ENCODE measurements at regions not wholly inside any gene's neighbourhood (a gene's known extent, or its start where the extent isn't known, plus 50 kb on each side); places are given as distances from the start of the nearest gene placed in this dataset.
A peak's percentile ranks its signal among the peaks of the same experiment; 100 is the strongest.

DNA sequence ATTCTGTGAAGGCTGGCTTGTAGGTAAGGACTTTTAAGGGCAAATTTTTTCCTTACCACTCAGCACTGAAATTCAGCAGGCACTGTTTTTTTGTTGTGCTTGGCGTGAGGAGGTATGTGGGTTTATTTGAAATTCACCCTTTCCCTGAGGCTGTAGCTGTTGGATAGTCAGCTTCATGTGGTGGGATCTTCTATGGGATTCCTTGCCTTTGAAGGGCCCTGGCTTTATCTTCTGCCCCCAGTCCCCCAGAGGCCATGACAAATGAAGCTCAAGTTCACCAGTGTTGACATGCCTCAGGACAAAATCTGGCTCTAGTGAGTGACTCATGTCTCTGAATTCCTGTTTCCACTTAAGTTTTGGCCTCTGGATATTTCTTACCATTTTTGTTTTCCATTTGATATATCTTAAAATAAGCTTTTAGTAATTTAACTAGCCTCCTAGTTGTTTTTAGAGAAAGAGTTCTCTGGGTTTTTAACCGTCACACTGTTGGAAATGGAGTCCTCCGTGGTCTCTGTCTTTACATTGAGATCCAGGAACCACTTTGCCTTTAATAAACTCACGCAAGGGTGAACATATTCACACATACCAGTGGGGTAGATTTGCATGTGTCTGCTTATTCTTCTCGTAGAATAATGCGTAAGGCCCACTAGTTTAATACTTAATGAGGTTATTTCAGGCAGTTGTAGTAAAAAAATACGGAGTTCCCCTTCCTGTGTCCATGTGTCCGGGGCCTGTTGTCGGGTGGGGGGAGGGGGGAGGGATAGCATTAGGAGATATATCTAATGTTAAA, 211.1 kb upstream of the FAM98A start:
- H3K27ac ChIP-seq (ENCODE audit: low read depth, low read length) = peak overlapping the region; percentile 37
- peak overlapping the region; percentile 50 for H2AFZ ChIP-seq (ENCODE audit: low read depth, low read length)
- H4K20me1 ChIP-seq (ENCODE audit: insufficient read depth, low read length) = no peaks in the 10 kb centered on the region
- no peak overlapping the region for H3K4me3 ChIP-seq (ENCODE audit: insufficient read depth, low read depth, low read length)
- DNase-seq (ENCODE audit: low read depth) = peak; percentile 30
- Mint-ChIP-seq H3K27ac (ENCODE audit: unreplicated experiment) (no peak overlapping the region), H3K4me1 (ENCODE audit: low read depth, unreplicated experiment) (peaks cover 1% of the 10 kb centered on the region), H3K4me3 (ENCODE audit: unreplicated experiment) (no peak overlapping the region), H3K27me3 (ENCODE audit: low read depth, unreplicated experiment) (no peaks in the 10 kb centered on the region), H3K9me3 (ENCODE audit: unreplicated experiment) (no peaks in the 10 kb centered on the region), H3K36me3 (ENCODE audit: low read depth, unreplicated experiment) (no peaks in the 10 kb centered on the region)
- peak overlapping the region; percentile 33 for H3K4me2 ChIP-seq (ENCODE audit: low read length)
- TF ChIP-seq, protein P1, sequence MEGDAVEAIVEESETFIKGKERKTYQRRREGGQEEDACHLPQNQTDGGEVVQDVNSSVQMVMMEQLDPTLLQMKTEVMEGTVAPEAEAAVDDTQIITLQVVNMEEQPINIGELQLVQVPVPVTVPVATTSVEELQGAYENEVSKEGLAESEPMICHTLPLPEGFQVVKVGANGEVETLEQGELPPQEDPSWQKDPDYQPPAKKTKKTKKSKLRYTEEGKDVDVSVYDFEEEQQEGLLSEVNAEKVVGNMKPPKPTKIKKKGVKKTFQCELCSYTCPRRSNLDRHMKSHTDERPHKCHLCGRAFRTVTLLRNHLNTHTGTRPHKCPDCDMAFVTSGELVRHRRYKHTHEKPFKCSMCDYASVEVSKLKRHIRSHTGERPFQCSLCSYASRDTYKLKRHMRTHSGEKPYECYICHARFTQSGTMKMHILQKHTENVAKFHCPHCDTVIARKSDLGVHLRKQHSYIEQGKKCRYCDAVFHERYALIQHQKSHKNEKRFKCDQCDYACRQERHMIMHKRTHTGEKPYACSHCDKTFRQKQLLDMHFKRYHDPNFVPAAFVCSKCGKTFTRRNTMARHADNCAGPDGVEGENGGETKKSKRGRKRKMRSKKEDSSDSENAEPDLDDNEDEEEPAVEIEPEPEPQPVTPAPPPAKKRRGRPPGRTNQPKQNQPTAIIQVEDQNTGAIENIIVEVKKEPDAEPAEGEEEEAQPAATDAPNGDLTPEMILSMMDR (IDR thresholded peaks at IDR 0.05; ENCODE audit: insufficient read depth, low read depth, low read length) = no peak
- TF ChIP-seq EZH2 (IDR thresholded peaks at IDR 0.05; ENCODE audit: insufficient read depth, low read length) = no peak
- no peaks in the 10 kb centered on the region for H3K9me3 ChIP-seq (ENCODE audit: insufficient read depth, low read depth, low read length)
- FAIRE-seq = no peak
- H3K36me3 ChIP-seq (ENCODE audit: insufficient read depth, low read length) = no peaks in the 10 kb centered on the region
- H3K4me1 ChIP-seq (ENCODE audit: insufficient read depth, low read length) = no peaks in the 10 kb centered on the region
- H3K9ac ChIP-seq (ENCODE audit: low read length) = no peak overlapping the region
- no peaks in the 10 kb centered on the region for H3K27me3 ChIP-seq (ENCODE audit: insufficient read depth, low read length)
- H3K79me2 ChIP-seq (ENCODE audit: insufficient read depth, low read length) = no peaks in the 10 kb centered on the region

DNA sequence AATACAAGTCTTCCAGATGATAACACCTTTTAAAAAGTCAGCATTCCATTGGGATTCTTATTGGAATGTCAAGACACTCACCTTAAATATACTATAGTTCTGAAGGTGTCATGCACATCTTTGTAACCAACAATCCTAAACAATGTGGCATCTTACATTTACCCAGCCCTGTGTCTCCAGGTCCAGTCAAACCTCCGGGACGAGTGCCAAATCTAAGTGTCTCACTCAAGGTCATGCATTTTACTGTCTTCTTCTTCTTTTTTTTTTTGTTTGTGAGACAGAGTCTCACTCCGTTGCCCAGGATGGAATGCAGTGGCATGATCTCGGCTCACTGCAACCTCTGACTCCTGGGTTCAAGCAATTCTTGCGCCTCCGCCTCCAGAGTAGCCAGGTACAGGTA, 206.9 kb upstream of the FAM98A start:
- Mint-ChIP-seq H3K9me3 (ENCODE audit: unreplicated experiment) (no peaks in the 10 kb centered on the region), H3K4me3 (ENCODE audit: unreplicated experiment) (no peak overlapping the region), H3K27me3 (ENCODE audit: low read depth, unreplicated experiment) (peaks cover 1% of the 10 kb centered on the region), H3K4me1 (ENCODE audit: low read depth, unreplicated experiment) (no peaks in the 10 kb centered on the region), H3K27ac (ENCODE audit: unreplicated experiment) (no peak overlapping the region), H3K36me3 (ENCODE audit: low read depth, unreplicated experiment) (no peaks in the 10 kb centered on the region)
- DNase-seq (ENCODE audit: low read depth) = no peak
- FAIRE-seq = no peak
- H3K79me2 ChIP-seq (ENCODE audit: insufficient read depth, low read length) = no peaks in the 10 kb centered on the region
- no peaks in the 10 kb centered on the region for H4K20me1 ChIP-seq (ENCODE audit: insufficient read depth, low read length)
- no peak overlapping the region for H3K4me2 ChIP-seq (ENCODE audit: low read length)
- H3K9me3 ChIP-seq (ENCODE audit: insufficient read depth, low read depth, low read length) = no peaks in the 10 kb centered on the region
- no peaks in the 10 kb centered on the region for H3K4me1 ChIP-seq (ENCODE audit: insufficient read depth, low read length)
- no peaks in the 10 kb centered on the region for H3K36me3 ChIP-seq (ENCODE audit: insufficient read depth, low read length)
- no peak overlapping the region for H3K4me3 ChIP-seq (ENCODE audit: insufficient read depth, low read depth, low read length)
- no peaks in the 10 kb centered on the region for H3K27me3 ChIP-seq (ENCODE audit: insufficient read depth, low read length)
- no peak overlapping the region for H3K9ac ChIP-seq (ENCODE audit: low read length)
- H2AFZ ChIP-seq (ENCODE audit: low read depth, low read length) = no peak overlapping the region
- no peak overlapping the region for H3K27ac ChIP-seq (ENCODE audit: low read depth, low read length)
- TF ChIP-seq, protein P1 (IDR thresholded peaks at IDR 0.05; ENCODE audit: insufficient read depth, low read depth, low read length) = no peak
- no peak for TF ChIP-seq EZH2 (IDR thresholded peaks at IDR 0.05; ENCODE audit: insufficient read depth, low read length)

DNA sequence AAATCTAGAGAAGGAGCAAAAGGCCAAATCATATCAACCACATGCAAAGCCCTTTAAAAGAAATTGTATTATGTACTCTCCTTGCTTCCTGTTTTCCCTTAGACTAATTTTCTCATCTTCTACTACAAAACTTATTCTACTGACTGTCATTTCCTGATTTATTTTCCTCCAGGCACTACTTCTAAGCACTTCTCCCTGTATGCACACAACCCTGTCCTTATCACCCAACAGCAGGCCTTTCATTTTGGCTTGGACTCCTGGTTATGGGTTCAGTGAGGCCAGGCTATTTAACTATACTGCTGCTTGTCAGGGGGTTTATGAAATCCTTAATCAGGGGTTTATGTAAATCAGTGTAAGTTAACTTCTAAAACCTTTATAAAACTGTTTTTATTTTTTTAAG, 205.1 kb upstream of the FAM98A start:
- no peak overlapping the region for H3K4me2 ChIP-seq (ENCODE audit: low read length)
- no peaks in the 10 kb centered on the region for H4K20me1 ChIP-seq (ENCODE audit: insufficient read depth, low read length)
- H3K79me2 ChIP-seq (ENCODE audit: insufficient read depth, low read length) = no peaks in the 10 kb centered on the region
- H3K9ac ChIP-seq (ENCODE audit: low read length) = no peak overlapping the region
- H3K27ac ChIP-seq (ENCODE audit: low read depth, low read length) = no peak overlapping the region
- H3K4me3 ChIP-seq (ENCODE audit: insufficient read depth, low read depth, low read length) = no peak overlapping the region
- Mint-ChIP-seq H3K4me1 (ENCODE audit: low read depth, unreplicated experiment) (no peaks in the 10 kb centered on the region), H3K36me3 (ENCODE audit: low read depth, unreplicated experiment) (no peaks in the 10 kb centered on the region), H3K27me3 (ENCODE audit: low read depth, unreplicated experiment) (peaks cover 1% of the 10 kb centered on the region), H3K27ac (ENCODE audit: unreplicated experiment) (no peak overlapping the region), H3K4me3 (ENCODE audit: unreplicated experiment) (no peak overlapping the region), H3K9me3 (ENCODE audit: unreplicated experiment) (no peaks in the 10 kb centered on the region)
- no peak overlapping the region for H2AFZ ChIP-seq (ENCODE audit: low read depth, low read length)
- DNase-seq (ENCODE audit: low read depth) (no peak), FAIRE-seq (no peak)
- TF ChIP-seq EZH2 (IDR thresholded peaks at IDR 0.05; ENCODE audit: insufficient read depth, low read length) = no peak
- TF ChIP-seq, protein P1 (IDR thresholded peaks at IDR 0.05; ENCODE audit: insufficient read depth, low read depth, low read length) = no peak
- no peaks in the 10 kb centered on the region for H3K36me3 ChIP-seq (ENCODE audit: insufficient read depth, low read length)
- no peaks in the 10 kb centered on the region for H3K27me3 ChIP-seq (ENCODE audit: insufficient read depth, low read length)
- no peaks in the 10 kb centered on the region for H3K4me1 ChIP-seq (ENCODE audit: insufficient read depth, low read length)
- H3K9me3 ChIP-seq (ENCODE audit: insufficient read depth, low read depth, low read length) = no peaks in the 10 kb centered on the region
